ENCODE measurements at regions not wholly inside any gene's neighbourhood (a gene's known extent, or its start where the extent isn't known, plus 50 kb on each side); places are given as distances from the start of the nearest gene placed in this dataset.

DNA sequence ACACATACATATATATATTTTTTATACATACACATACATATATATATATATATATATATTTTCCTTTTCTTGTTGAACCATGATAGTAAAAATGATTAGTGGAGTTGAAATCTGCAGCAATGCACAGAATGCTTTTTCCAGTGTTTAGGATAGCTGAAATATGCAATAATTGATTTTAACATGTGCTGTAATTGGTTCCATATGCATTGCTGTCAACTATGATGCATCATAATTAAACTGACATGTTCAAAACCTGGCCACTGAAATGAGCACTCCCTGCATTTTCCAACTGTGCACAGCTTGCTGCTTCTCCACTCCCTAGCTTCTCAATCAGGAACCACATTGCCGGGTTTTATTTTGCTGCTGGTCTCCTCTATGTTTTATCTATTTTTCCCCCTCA is 358.3 kb downstream of the PAX1 start:
- Histone ChIP-seq H3K4me3 (ENCODE audit: insufficient read depth, low read depth, low read length) (no peak overlapping the region), H3K27ac (ENCODE audit: low read depth, low read length) (no peak overlapping the region), H3K4me2 (ENCODE audit: low read length) (no peak overlapping the region), H4K20me1 (ENCODE audit: insufficient read depth, low read length) (no peaks in the 10 kb centered on the region), H3K36me3 (ENCODE audit: insufficient read depth, low read length) (no peaks in the 10 kb centered on the region), H3K4me1 (ENCODE audit: insufficient read depth, low read length) (no peaks in the 10 kb centered on the region), H3K79me2 (ENCODE audit: insufficient read depth, low read length) (no peaks in the 10 kb centered on the region), H3K9ac (ENCODE audit: low read length) (no peak overlapping the region), H2AFZ (ENCODE audit: low read depth, low read length) (no peak overlapping the region), H3K9me3 (ENCODE audit: insufficient read depth, low read depth, low read length) (peaks cover 11% of the 10 kb centered on the region), H3K27me3 (ENCODE audit: insufficient read depth, low read length) (no peaks in the 10 kb centered on the region)
- H3K4me1 Mint-ChIP-seq (ENCODE audit: low read depth, unreplicated experiment) = no peaks in the 10 kb centered on the region
- no peak for TF ChIP-seq EZH2 (IDR thresholded peaks at IDR 0.05; ENCODE audit: insufficient read depth, low read length)
- TF ChIP-seq, protein P1, sequence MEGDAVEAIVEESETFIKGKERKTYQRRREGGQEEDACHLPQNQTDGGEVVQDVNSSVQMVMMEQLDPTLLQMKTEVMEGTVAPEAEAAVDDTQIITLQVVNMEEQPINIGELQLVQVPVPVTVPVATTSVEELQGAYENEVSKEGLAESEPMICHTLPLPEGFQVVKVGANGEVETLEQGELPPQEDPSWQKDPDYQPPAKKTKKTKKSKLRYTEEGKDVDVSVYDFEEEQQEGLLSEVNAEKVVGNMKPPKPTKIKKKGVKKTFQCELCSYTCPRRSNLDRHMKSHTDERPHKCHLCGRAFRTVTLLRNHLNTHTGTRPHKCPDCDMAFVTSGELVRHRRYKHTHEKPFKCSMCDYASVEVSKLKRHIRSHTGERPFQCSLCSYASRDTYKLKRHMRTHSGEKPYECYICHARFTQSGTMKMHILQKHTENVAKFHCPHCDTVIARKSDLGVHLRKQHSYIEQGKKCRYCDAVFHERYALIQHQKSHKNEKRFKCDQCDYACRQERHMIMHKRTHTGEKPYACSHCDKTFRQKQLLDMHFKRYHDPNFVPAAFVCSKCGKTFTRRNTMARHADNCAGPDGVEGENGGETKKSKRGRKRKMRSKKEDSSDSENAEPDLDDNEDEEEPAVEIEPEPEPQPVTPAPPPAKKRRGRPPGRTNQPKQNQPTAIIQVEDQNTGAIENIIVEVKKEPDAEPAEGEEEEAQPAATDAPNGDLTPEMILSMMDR (IDR thresholded peaks at IDR 0.05; ENCODE audit: insufficient read depth, low read depth, low read length) = no peak
- H3K27me3 Mint-ChIP-seq (ENCODE audit: low read depth, unreplicated experiment) = peaks cover 21% of the 10 kb centered on the region
- peaks cover 2% of the 10 kb centered on the region for H3K9me3 Mint-ChIP-seq (ENCODE audit: unreplicated experiment)
- FAIRE-seq (no peak), DNase-seq (ENCODE audit: low read depth) (no peak)
- no peaks in the 10 kb centered on the region for H3K36me3 Mint-ChIP-seq (ENCODE audit: low read depth, unreplicated experiment)
- H3K27ac Mint-ChIP-seq (ENCODE audit: unreplicated experiment) = no peak overlapping the region
- H3K4me3 Mint-ChIP-seq (ENCODE audit: unreplicated experiment) = no peak overlapping the region

DNA sequence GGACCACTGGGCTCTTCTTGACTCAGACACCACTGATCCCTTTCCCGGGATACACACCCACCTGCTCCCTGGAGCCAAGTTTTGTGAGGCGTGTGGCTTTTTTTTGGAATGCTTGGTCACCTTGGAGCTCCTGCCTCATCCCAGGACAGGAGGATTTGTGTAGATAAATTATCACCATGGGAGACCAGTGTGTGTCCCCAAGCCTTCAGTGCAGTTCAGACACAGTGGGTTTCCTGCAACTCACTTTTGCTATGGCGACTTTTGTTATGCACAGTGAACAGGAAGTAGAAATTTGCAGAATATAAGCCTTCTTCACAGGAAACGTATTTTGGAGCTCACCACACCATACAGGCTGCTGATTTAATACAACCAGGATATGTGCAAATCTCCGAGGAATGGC is 357.4 kb downstream of the PAX1 start:
- Histone ChIP-seq H3K27ac (ENCODE audit: low read depth, low read length) (no peak overlapping the region), H2AFZ (ENCODE audit: low read depth, low read length) (no peak overlapping the region), H4K20me1 (ENCODE audit: insufficient read depth, low read length) (no peaks in the 10 kb centered on the region), H3K4me1 (ENCODE audit: insufficient read depth, low read length) (no peaks in the 10 kb centered on the region), H3K4me3 (ENCODE audit: insufficient read depth, low read depth, low read length) (no peak overlapping the region), H3K27me3 (ENCODE audit: insufficient read depth, low read length) (no peaks in the 10 kb centered on the region), H3K9me3 (ENCODE audit: insufficient read depth, low read depth, low read length) (peaks cover 11% of the 10 kb centered on the region), H3K79me2 (ENCODE audit: insufficient read depth, low read length) (no peaks in the 10 kb centered on the region), H3K36me3 (ENCODE audit: insufficient read depth, low read length) (no peaks in the 10 kb centered on the region), H3K4me2 (ENCODE audit: low read length) (no peak overlapping the region), H3K9ac (ENCODE audit: low read length) (no peak overlapping the region)
- Mint-ChIP-seq H3K36me3 (ENCODE audit: low read depth, unreplicated experiment) (no peaks in the 10 kb centered on the region), H3K4me1 (ENCODE audit: low read depth, unreplicated experiment) (no peaks in the 10 kb centered on the region), H3K27me3 (ENCODE audit: low read depth, unreplicated experiment) (peaks cover 21% of the 10 kb centered on the region), H3K9me3 (ENCODE audit: unreplicated experiment) (peaks cover 2% of the 10 kb centered on the region), H3K4me3 (ENCODE audit: unreplicated experiment) (no peak overlapping the region), H3K27ac (ENCODE audit: unreplicated experiment) (no peak overlapping the region)
- no peak for DNase-seq (ENCODE audit: low read depth)
- no peak for TF ChIP-seq EZH2 (IDR thresholded peaks at IDR 0.05; ENCODE audit: insufficient read depth, low read length)
- TF ChIP-seq, protein P1 (IDR thresholded peaks at IDR 0.05; ENCODE audit: insufficient read depth, low read depth, low read length) = no peak
- no peak for FAIRE-seq

DNA sequence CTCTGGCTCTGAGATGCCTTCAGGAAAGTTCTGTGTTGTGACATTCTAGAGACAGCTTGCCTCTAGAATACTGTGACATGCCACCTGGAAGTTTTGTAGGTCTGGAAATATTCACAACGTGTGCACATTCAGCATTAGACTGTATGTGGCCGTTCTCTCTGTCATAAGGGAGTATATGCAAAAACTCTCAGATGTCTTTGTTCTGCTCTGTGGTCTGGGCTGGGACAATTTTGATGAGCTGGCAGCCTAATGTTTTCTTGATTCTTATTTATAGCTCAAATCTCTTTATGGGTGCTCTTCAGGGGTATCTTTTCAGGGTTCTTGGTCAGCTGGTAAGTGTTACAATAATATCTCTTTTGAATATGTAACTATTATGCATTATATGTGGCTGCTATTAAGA is 355.1 kb downstream of the PAX1 start:
- H3K9me3 Mint-ChIP-seq (ENCODE audit: unreplicated experiment) = peaks cover 2% of the 10 kb centered on the region

More for the DNA sequence above, 355.1 kb downstream of the PAX1 start:
- H3K4me3 ChIP-seq (ENCODE audit: insufficient read depth, low read depth, low read length) = no peak overlapping the region
- TF ChIP-seq EZH2 (IDR thresholded peaks at IDR 0.05; ENCODE audit: insufficient read depth, low read length) = no peak
- TF ChIP-seq, protein P1 (IDR thresholded peaks at IDR 0.05; ENCODE audit: insufficient read depth, low read depth, low read length) = no peak
- H3K4me3 Mint-ChIP-seq (ENCODE audit: unreplicated experiment) = no peak overlapping the region
- FAIRE-seq = no peak
- no peaks in the 10 kb centered on the region for H3K36me3 ChIP-seq (ENCODE audit: insufficient read depth, low read length)
- no peak overlapping the region for H3K4me2 ChIP-seq (ENCODE audit: low read length)
- no peaks in the 10 kb centered on the region for H3K4me1 Mint-ChIP-seq (ENCODE audit: low read depth, unreplicated experiment)
- H3K79me2 ChIP-seq (ENCODE audit: insufficient read depth, low read length) = no peaks in the 10 kb centered on the region
- H3K36me3 Mint-ChIP-seq (ENCODE audit: low read depth, unreplicated experiment) = no peaks in the 10 kb centered on the region
- peaks cover 6% of the 10 kb centered on the region for H3K9me3 ChIP-seq (ENCODE audit: insufficient read depth, low read depth, low read length)
- no peak overlapping the region for H3K27ac ChIP-seq (ENCODE audit: low read depth, low read length)
- peaks cover 16% of the 10 kb centered on the region for H3K27me3 Mint-ChIP-seq (ENCODE audit: low read depth, unreplicated experiment)
- H3K27ac Mint-ChIP-seq (ENCODE audit: unreplicated experiment) = no peak overlapping the region
- no peak for DNase-seq (ENCODE audit: low read depth)
- H3K27me3 ChIP-seq (ENCODE audit: insufficient read depth, low read length) = no peaks in the 10 kb centered on the region
- no peaks in the 10 kb centered on the region for H3K4me1 ChIP-seq (ENCODE audit: insufficient read depth, low read length)
- H2AFZ ChIP-seq (ENCODE audit: low read depth, low read length) = no peak overlapping the region
- H4K20me1 ChIP-seq (ENCODE audit: insufficient read depth, low read length) = no peaks in the 10 kb centered on the region
- no peak overlapping the region for H3K9ac ChIP-seq (ENCODE audit: low read length)

Data from astrocyte (in vitro differentiated cells and primary cell).